ENCODE measurements at regions not wholly inside any gene's neighbourhood (a gene's known extent, or its start where the extent isn't known, plus 50 kb on each side); places are given as distances from the start of the nearest gene placed in this dataset.

GRCh38 chr2:59196491-59196890 lies 955.4 kb upstream of the FANCL start:
- TF ChIP-seq CTCF (IDR thresholded peaks at IDR 0.05) (no peak), POLR2A (IDR thresholded peaks at IDR 0.05) (no peak)
